HG03521 (cell line): ENCODE measurements at regions not wholly inside any gene's neighbourhood (a gene's known extent, or its start where the extent isn't known, plus 50 kb on each side); places are given as distances from the start of the nearest gene placed in this dataset.
"Not testable (repeated sequence)": the region's sequence is repeated elsewhere in the genome, so short reads cannot be mapped to it uniquely, and the experiment has no call there.

Source experiments
- ATAC-seq: cut with Tn5 transposase; IDR thresholded peaks from one replicate; pipeline ENCODE4 v1.9.1; 2021; ENCODE audit warnings: mild to moderate bottlenecking, moderate library complexity; ENCODE audit not compliant: unreplicated experiment

- ATAC-seq = not testable (repeated sequence)
Observed at GRCh38 chr15:20020588-20020987, 521.0 kb downstream of the GOLGA6L6 start.

GRCh38 chr15:20019758-20020157 lies 521.8 kb downstream of the GOLGA6L6 start:
- ATAC-seq = not testable (repeated sequence)

GRCh38 chr15:20017581-20017980 lies 524.0 kb downstream of the GOLGA6L6 start:
- ATAC-seq = not testable (repeated sequence)

GRCh38 chr15:20016941-20017340 lies 524.7 kb downstream of the GOLGA6L6 start:
- not testable (repeated sequence) for ATAC-seq

- ATAC-seq = not testable (repeated sequence)
Observed at GRCh38 chr15:20012837-20013236, 528.8 kb downstream of the GOLGA6L6 start.

- ATAC-seq = not testable (repeated sequence)
Observed at GRCh38 chr15:20010759-20011158, 530.8 kb downstream of the GOLGA6L6 start.

GRCh38 chr15:20009619-20010018 lies 532.0 kb downstream of the GOLGA6L6 start:
- not testable (repeated sequence) for ATAC-seq

GRCh38 chr15:20007338-20007737 lies 534.3 kb downstream of the GOLGA6L6 start:
- ATAC-seq = not testable (repeated sequence)

GRCh38 chr15:20003471-20003870 lies 538.1 kb downstream of the GOLGA6L6 start:
- not testable (repeated sequence) for ATAC-seq

GRCh38 chr15:20002560-20002959 lies 539.0 kb downstream of the GOLGA6L6 start:
- not testable (repeated sequence) for ATAC-seq

- ATAC-seq = not testable (repeated sequence)
Observed at GRCh38 chr15:19996574-19997194, 544.9 kb downstream of the GOLGA6L6 start.

GRCh38 chr15:19995296-19995695 lies 546.3 kb downstream of the GOLGA6L6 start:
- not testable (repeated sequence) for ATAC-seq

- no peak for ATAC-seq
Observed at GRCh38 chr15:19992428-19992827, 549.2 kb downstream of the GOLGA6L6 start.

GRCh38 chr15:19988094-19988660 lies 553.4 kb downstream of the GOLGA6L6 start:
- ATAC-seq = no peak

- ATAC-seq = no peak
Observed at GRCh38 chr15:19987389-19988048, 554.1 kb downstream of the GOLGA6L6 start.

GRCh38 chr15:19984101-19984500 lies 557.5 kb downstream of the GOLGA6L6 start:
- no peak for ATAC-seq

GRCh38 chr15:19974998-19975397 lies 566.6 kb downstream of the GOLGA6L6 start:
- ATAC-seq = no peak

GRCh38 chr15:19973718-19974117 lies 567.9 kb downstream of the GOLGA6L6 start:
- no peak for ATAC-seq

- ATAC-seq = not testable (repeated sequence)
Observed at GRCh38 chr15:19972582-19972981, 569.0 kb downstream of the GOLGA6L6 start.

- not testable (repeated sequence) for ATAC-seq
Observed at GRCh38 chr15:19965574-19965973, 576.0 kb downstream of the GOLGA6L6 start.

GRCh38 chr15:19964480-19964879 lies 577.1 kb downstream of the GOLGA6L6 start:
- ATAC-seq = not testable (repeated sequence)
